HEK293 (cell line): ENCODE measurements at regions not wholly inside any gene's neighbourhood (a gene's known extent, or its start where the extent isn't known, plus 50 kb on each side); places are given as distances from the start of the nearest gene placed in this dataset.

ENCODE experiments used
- CTCF ChIA-PET: fragments of 350-600 bp; formaldehyde crosslinking; extraction: SDS; loops from one replicate; lab custom pipeline; 2021; ENCODE audit warnings: antibody characterized with exemption; lab: Yijun Ruan, JAX
- POLR2A ChIA-PET: fragments of 300-600 bp; formaldehyde crosslinking; extraction: SDS; loops from one replicate; lab custom pipeline; 2020; ENCODE audit warnings: antibody characterized with exemption, inconsistent platforms; lab: Yijun Ruan, JAX
- H3K27ac ChIP-seq: fragments of 200-500 bp; sonication (Bioruptor generic); 2 replicates; pipeline ENCODE4 v1.5.1; 2014; ENCODE audit warnings: low read depth, low read length, control low read depth, inconsistent platforms; ENCODE audit errors: extremely low read depth
- H3K36me3 ChIP-seq, 2 experiments: fragments of 200-500 bp in 1 of 2; sonication (Bioruptor generic) in 1 of 2; 1 replicate in 1 of 2; 2 replicates in 1 of 2; pipeline ENCODE4 v1.5.1; 2014 to 2017; ENCODE audit warnings: inconsistent platforms in 2 of 2, low read length in 2 of 2; ENCODE audit not compliant: control insufficient read depth in 2 of 2, insufficient read depth in 1 of 2
- H3K4me1 ChIP-seq: fragments of 200-500 bp; sonication (Bioruptor generic); 2 replicates; pipeline ENCODE4 v1.5.1; 2014; ENCODE audit warnings: mild to moderate bottlenecking, low read length, inconsistent platforms; ENCODE audit not compliant: control insufficient read depth, insufficient read depth
- H3K4me3 ChIP-seq: 2 replicates; pipeline ENCODE4 v1.5.1; 2011; ENCODE audit warnings: low read depth, mild to moderate bottlenecking, control low read depth, low read length, moderate library complexity
- H3K9me3 ChIP-seq: fragments of 200-500 bp; sonication (Bioruptor generic); 2 replicates; pipeline ENCODE4 v1.5.1; 2014; ENCODE audit warnings: low read depth, low read length, inconsistent platforms; ENCODE audit not compliant: control insufficient read depth, insufficient read depth
- GLIS2 ChIP-seq: fragments of 450-650 bp; formaldehyde crosslinking; IDR thresholded peaks from 2 replicates; pipeline ENCODE4 v1.5.1; 2016; ENCODE audit warnings: missing biosample characterization, missing genetic modification characterization
- KLF16 ChIP-seq: fragments of 450-650 bp; formaldehyde crosslinking; IDR thresholded peaks from 2 replicates; pipeline ENCODE4 v1.5.1; 2017; ENCODE audit warnings: missing biosample characterization, missing genetic modification characterization
- REPIN1 ChIP-seq: fragments of 450-650 bp; formaldehyde crosslinking; IDR thresholded peaks from 2 replicates; pipeline ENCODE4 v1.5.1; 2017; ENCODE audit warnings: missing biosample characterization, missing genetic modification characterization, low read depth
- SP3 ChIP-seq: fragments of 450-650 bp; formaldehyde crosslinking; IDR thresholded peaks from 2 replicates; pipeline ENCODE4 v1.5.1; 2016; ENCODE audit warnings: missing biosample characterization, missing genetic modification characterization
- ZBTB10 ChIP-seq: fragments of 450-650 bp; formaldehyde crosslinking; IDR thresholded peaks from 2 replicates; pipeline ENCODE4 v1.5.1; 2016; ENCODE audit warnings: missing biosample characterization, missing genetic modification characterization
- ZFP37 ChIP-seq: fragments of 450-650 bp; formaldehyde crosslinking; IDR thresholded peaks from 2 replicates; pipeline ENCODE4 v1.5.1; 2016; ENCODE audit warnings: missing biosample characterization, missing genetic modification characterization
- ZIC2 ChIP-seq: fragments of 450-650 bp; formaldehyde crosslinking; IDR thresholded peaks from 2 replicates; pipeline ENCODE4 v1.5.1; 2016; ENCODE audit warnings: missing biosample characterization, missing genetic modification characterization
- ZNF146 ChIP-seq: fragments of 450-650 bp; formaldehyde crosslinking; IDR thresholded peaks from 2 replicates; pipeline ENCODE4 v1.5.1; 2016; ENCODE audit warnings: missing biosample characterization, missing genetic modification characterization
- ZNF155 ChIP-seq: fragments of 450-650 bp; formaldehyde crosslinking; IDR thresholded peaks from 2 replicates; pipeline ENCODE4 v1.5.1; 2016; ENCODE audit warnings: missing biosample characterization, missing genetic modification characterization
- ZNF211 ChIP-seq: fragments of 450-650 bp; formaldehyde crosslinking; IDR thresholded peaks from 2 replicates; pipeline ENCODE4 v1.5.1; 2016; ENCODE audit warnings: low read depth, missing biosample characterization, missing genetic modification characterization
- ZNF23 ChIP-seq: fragments of 450-650 bp; formaldehyde crosslinking; IDR thresholded peaks from 2 replicates; pipeline ENCODE4 v1.5.1; 2016; ENCODE audit warnings: missing biosample characterization, missing genetic modification characterization, borderline replicate concordance
- ZNF239 ChIP-seq: fragments of 450-650 bp; formaldehyde crosslinking; IDR thresholded peaks from 2 replicates; pipeline ENCODE4 v1.5.1; 2016; ENCODE audit warnings: missing biosample characterization, missing genetic modification characterization
- ZNF366 ChIP-seq: fragments of 450-650 bp; formaldehyde crosslinking; conservative IDR thresholded peaks from 2 replicates; pipeline ENCODE4 v1.5.1; 2016; ENCODE audit warnings: missing biosample characterization, missing genetic modification characterization
- ZNF37A ChIP-seq: fragments of 450-650 bp; IDR thresholded peaks from 2 replicates; pipeline ENCODE4 v1.5.1; 2018; ENCODE audit warnings: missing biosample characterization, missing genetic modification characterization
- ZNF433 ChIP-seq: fragments of 450-650 bp; formaldehyde crosslinking; IDR thresholded peaks from 2 replicates; pipeline ENCODE4 v1.5.1; 2016; ENCODE audit warnings: missing biosample characterization, missing genetic modification characterization, low read depth
- ZNF48 ChIP-seq: fragments of 450-650 bp; formaldehyde crosslinking; IDR thresholded peaks from 2 replicates; pipeline ENCODE4 v1.5.1; 2016; ENCODE audit warnings: missing biosample characterization, missing genetic modification characterization
- ZNF549 ChIP-seq: fragments of 450-650 bp; IDR thresholded peaks from 2 replicates; pipeline ENCODE4 v1.5.1; 2018; ENCODE audit warnings: missing biosample characterization, missing genetic modification characterization, mild to moderate bottlenecking, inconsistent platforms, moderate library complexity
- ZSCAN23 ChIP-seq: fragments of 450-650 bp; formaldehyde crosslinking; IDR thresholded peaks from 2 replicates; pipeline ENCODE4 v1.5.1; 2016; ENCODE audit warnings: missing biosample characterization, missing genetic modification characterization
- ZSCAN30 ChIP-seq: fragments of 450-650 bp; IDR thresholded peaks from 2 replicates; pipeline ENCODE4 v1.5.1; 2018; ENCODE audit warnings: missing biosample characterization, mild to moderate bottlenecking, missing genetic modification characterization, moderate library complexity
- TF ChIP-seq, protein P1 (sequence below): fragments of 450-650 bp; formaldehyde crosslinking; IDR thresholded peaks from 2 replicates; pipeline ENCODE4 v1.5.1; 2017; ENCODE audit warnings: missing biosample characterization, missing genetic modification characterization
- TF ChIP-seq, protein P2 (sequence below): fragments of 450-650 bp; formaldehyde crosslinking; IDR thresholded peaks from 2 replicates; pipeline ENCODE4 v1.5.1; 2016; ENCODE audit warnings: missing biosample characterization, missing genetic modification characterization

GRCh38 chr17:71703701-71704100 is 417.1 kb upstream of the SOX9 start:
- Histone ChIP-seq H3K27ac (no peak overlapping the region), H3K36me3 (no peaks in the 10 kb centered on the region), H3K4me1 (0 out of 2 replicates have a peak, but pooled peaks cover 3% of the 10 kb centered on the region), H3K4me3 (no peak overlapping the region), H3K9me3 (no peaks in the 10 kb centered on the region)
- POLR2A ChIA-PET: no interaction called here
- CTCF ChIA-PET: interaction anchor here (0.6 kb wide), 1 partner anchor 128 kb away, joined by 3 read pairs; no protein-coding TSS in a partner anchor
- TF ChIP-seq ZNF155 (tag by site-specific recombination) (no peak), ZNF549 (tag by site-specific recombination) (no peak), ZSCAN30 (tag by site-specific recombination) (no peak), REPIN1 (no peak), ZNF239 (tag by site-specific recombination) (no peak)

GRCh38 chr17:71709271-71709890 is 411.4 kb upstream of the SOX9 start:
- no peak for TF ChIP-seq KLF16 (tag by site-specific recombination)
- no peak for TF ChIP-seq ZNF155 (tag by site-specific recombination)
- no peak for TF ChIP-seq ZNF433 (tag by site-specific recombination)
- no peak for TF ChIP-seq ZNF37A (tag by site-specific recombination)
- no peak for TF ChIP-seq ZFP37 (tag by site-specific recombination)
- no peak for TF ChIP-seq ZBTB10
- no peak for TF ChIP-seq ZNF211 (tag by site-specific recombination)
- no peak for TF ChIP-seq ZNF23
- no peak for TF ChIP-seq GLIS2 (tag by site-specific recombination)
- no peak for TF ChIP-seq SP3 (tag by site-specific recombination)
- TF ChIP-seq ZSCAN23 (tag by site-specific recombination): no peak
- no peak for TF ChIP-seq ZNF146 (tag by site-specific recombination)
- no peak for TF ChIP-seq ZNF366 (tag by site-specific recombination)
- TF ChIP-seq, protein P1, sequence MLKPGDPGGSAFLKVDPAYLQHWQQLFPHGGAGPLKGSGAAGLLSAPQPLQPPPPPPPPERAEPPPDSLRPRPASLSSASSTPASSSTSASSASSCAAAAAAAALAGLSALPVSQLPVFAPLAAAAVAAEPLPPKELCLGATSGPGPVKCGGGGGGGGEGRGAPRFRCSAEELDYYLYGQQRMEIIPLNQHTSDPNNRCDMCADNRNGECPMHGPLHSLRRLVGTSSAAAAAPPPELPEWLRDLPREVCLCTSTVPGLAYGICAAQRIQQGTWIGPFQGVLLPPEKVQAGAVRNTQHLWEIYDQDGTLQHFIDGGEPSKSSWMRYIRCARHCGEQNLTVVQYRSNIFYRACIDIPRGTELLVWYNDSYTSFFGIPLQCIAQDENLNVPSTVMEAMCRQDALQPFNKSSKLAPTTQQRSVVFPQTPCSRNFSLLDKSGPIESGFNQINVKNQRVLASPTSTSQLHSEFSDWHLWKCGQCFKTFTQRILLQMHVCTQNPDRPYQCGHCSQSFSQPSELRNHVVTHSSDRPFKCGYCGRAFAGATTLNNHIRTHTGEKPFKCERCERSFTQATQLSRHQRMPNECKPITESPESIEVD (tag by site-specific recombination): no peak
- TF ChIP-seq ZNF48: no peak
- POLR2A ChIA-PET: no interaction called here
- H3K9me3 ChIP-seq: no peaks in the 10 kb centered on the region
- H3K27ac ChIP-seq: no peak overlapping the region
- H3K4me1 ChIP-seq: peaks cover 8% of the 10 kb centered on the region
- no peak overlapping the region for H3K4me3 ChIP-seq
- no peaks in the 10 kb centered on the region for H3K36me3 ChIP-seq
- CTCF ChIA-PET: no interaction called here

GRCh38 chr17:71709946-71710345 is 410.9 kb upstream of the SOX9 start:
- Histone ChIP-seq H3K4me1 (peaks cover 8% of the 10 kb centered on the region), H3K36me3 (no peaks in the 10 kb centered on the region), H3K4me3 (no peak overlapping the region), H3K27ac (no peak overlapping the region), H3K9me3 (no peaks in the 10 kb centered on the region)
- ChIA-PET POLR2A (no interaction called here), CTCF (no interaction called here)
- peak; percentile 54 for TF ChIP-seq ZIC2 (tag by site-specific recombination)
- TF ChIP-seq, protein P2, sequence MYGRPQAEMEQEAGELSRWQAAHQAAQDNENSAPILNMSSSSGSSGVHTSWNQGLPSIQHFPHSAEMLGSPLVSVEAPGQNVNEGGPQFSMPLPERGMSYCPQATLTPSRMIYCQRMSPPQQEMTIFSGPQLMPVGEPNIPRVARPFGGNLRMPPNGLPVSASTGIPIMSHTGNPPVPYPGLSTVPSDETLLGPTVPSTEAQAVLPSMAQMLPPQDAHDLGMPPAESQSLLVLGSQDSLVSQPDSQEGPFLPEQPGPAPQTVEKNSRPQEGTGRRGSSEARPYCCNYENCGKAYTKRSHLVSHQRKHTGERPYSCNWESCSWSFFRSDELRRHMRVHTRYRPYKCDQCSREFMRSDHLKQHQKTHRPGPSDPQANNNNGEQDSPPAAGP: no peak
- TF ChIP-seq, protein P1 (tag by site-specific recombination): 0 out of 2 replicates have a peak, but pooled peaks have one; percentile 19
